Transverse colon (tissue), 4 donors: ENCODE measurements at regions not wholly inside any gene's neighbourhood (a gene's known extent, or its start where the extent isn't known, plus 50 kb on each side); places are given as distances from the start of the nearest gene placed in this dataset.
"Not testable (repeated sequence)": the region's sequence is repeated elsewhere in the genome, so short reads cannot be mapped to it uniquely, and the experiment has no call there.

Experiments
- DNase-seq: peaks from one replicate; pipeline ENCODE4 v3.0.0-alpha.2; 2019
- H3K27ac ChIP-seq, 4 donors: fragments of 200-600 bp; sonication (generic); 2 replicates each; pipeline ENCODE4 v1.5.1; 2016 to 2018; ENCODE audit warnings: inconsistent platforms in 4 of 4
- H3K27me3 ChIP-seq: fragments of 200-600 bp; sonication (generic); 2 replicates; pipeline ENCODE4 v1.5.1; 2017; ENCODE audit warnings: inconsistent platforms
- H3K36me3 ChIP-seq, 4 donors: fragments of 200-600 bp; sonication (generic); 2 replicates each; pipeline ENCODE4 v1.5.1; 2017 to 2019; ENCODE audit warnings: inconsistent platforms in 4 of 4
- H3K4me1 ChIP-seq, 4 donors: fragments of 200-600 bp; sonication (generic); 2 replicates each; pipeline ENCODE4 v1.5.1; 2017 to 2020; ENCODE audit warnings: inconsistent platforms in 4 of 4
- H3K4me3 ChIP-seq, 4 donors: fragments of 200-600 bp; sonication (generic); 1 replicate in 1 of 4; 2 replicates in 3 of 4; pipeline versions ENCODE4 v1.5.1 to v1.6.1; 2017 to 2019; ENCODE audit warnings: inconsistent platforms in 4 of 4
- H3K9me3 ChIP-seq, 2 donors: fragments of 200-600 bp; sonication (generic); 2 replicates each; pipeline ENCODE4 v1.5.1; 2017 to 2019; ENCODE audit warnings: inconsistent platforms in 2 of 2
- CTCF ChIP-seq, 5 experiments: fragments of 200-600 bp in 3 of 5; fragments of 450-650 bp in 2 of 5; sonication (generic) in 3 of 5; IDR thresholded peaks; 1 replicate in 2 of 5; 2 replicates in 3 of 5; pipeline ENCODE4 v1.5.1; 2016 to 2017; ENCODE audit warnings: antibody characterized with exemption in 5 of 5, inconsistent platforms in 3 of 5, mild to moderate bottlenecking in 2 of 5, moderate library complexity in 1 of 5
- EP300 ChIP-seq: sonication (generic); formaldehyde crosslinking; IDR thresholded peaks from one replicate; pipeline ENCODE4 v1.6.1; 2017; ENCODE audit warnings: antibody characterized with exemption, low read depth
- POLR2A ChIP-seq: fragments of 450-650 bp; IDR thresholded peaks from one replicate; pipeline ENCODE4 v1.6.1; 2016; ENCODE audit warnings: antibody characterized with exemption, mild to moderate bottlenecking, moderate library complexity
- POLR2AphosphoS5 ChIP-seq, 3 donors: sonication (generic); formaldehyde crosslinking; IDR thresholded peaks; one replicate each; pipeline ENCODE4 v1.6.1; 2016; ENCODE audit warnings: antibody characterized with exemption in 3 of 3
- WGBS, 2 donors: methylation state at CpG; one replicate each; pipeline ENCODE4 v1.1.5; 2018; ENCODE audit warnings: low coverage in 1 of 2; 5-methylcytosine and 5-hydroxymethylcytosine counted together
- in situ Hi-C, 4 donors: fragments of 200-750 bp; cut with MboI; loops; one replicate each; pipeline versions ENCODE4 v1.15.0 to v1.15.1; 2017; ENCODE audit warnings: low sequenced_read_pairs in 3 of 4, low pct_ligation_motif_present in 1 of 4, low pct_unique_long_range_greater_than_20kb in 1 of 4
- intact Hi-C: fragments of 100-400 bp; cut with DNase I; formaldehyde crosslinking; loops from one replicate; pipeline ENCODE4 v1.15.1; 2023; ENCODE audit warnings: low total_unique reads

GRCh38 chr9:26221290-26221689 lies 543.0 kb upstream of the TUSC1 start:
- TF ChIP-seq POLR2AphosphoS5 (IDR thresholded peaks at IDR 0.05) = no peak
- TF ChIP-seq EP300 = no peak
- Histone ChIP-seq H3K36me3 (no peaks in the 10 kb centered on the region), H3K27ac (no peak overlapping the region), H3K4me3 (no peak overlapping the region), H3K4me1 (no peaks in the 10 kb centered on the region), H3K27me3 (no peaks in the 10 kb centered on the region), H3K9me3 (no peaks in the 10 kb centered on the region)
- no peak for DNase-seq
- in situ Hi-C loops = no loop called here
- intact Hi-C loops = no loop called here

GRCh38 chr9:26220367-26220766 lies 542.1 kb upstream of the TUSC1 start:
- Histone ChIP-seq H3K4me1 (no peaks in the 10 kb centered on the region), H3K27me3 (no peaks in the 10 kb centered on the region), H3K4me3 (no peak overlapping the region), H3K27ac (no peak overlapping the region), H3K36me3 (no peaks in the 10 kb centered on the region), H3K9me3 (no peaks in the 10 kb centered on the region)
- intact Hi-C loops (no loop called here), in situ Hi-C loops (no loop called here)
- TF ChIP-seq EP300 (no peak), POLR2AphosphoS5 (IDR thresholded peaks at IDR 0.05) (no peak), CTCF (IDR thresholded peaks at IDR 0.05) (no peak), POLR2A (no peak)
- no peak for DNase-seq

GRCh38 chr9:26219961-26220360 lies 541.7 kb upstream of the TUSC1 start:
- DNase-seq = no peak
- no peak overlapping the region for H3K4me3 ChIP-seq
- no peak overlapping the region for H3K27ac ChIP-seq
- no peaks in the 10 kb centered on the region for H3K4me1 ChIP-seq
- no peaks in the 10 kb centered on the region for H3K36me3 ChIP-seq
- H3K9me3 ChIP-seq = no peaks in the 10 kb centered on the region
- H3K27me3 ChIP-seq = no peaks in the 10 kb centered on the region
- intact Hi-C loops (no loop called here), in situ Hi-C loops (no loop called here)
- WGBS, 2 donors = 77% methylated on average over 9 of the region's 9 CpGs
- TF ChIP-seq CTCF (IDR thresholded peaks at IDR 0.05) (no peak), POLR2AphosphoS5 (IDR thresholded peaks at IDR 0.05) (no peak), POLR2A (no peak), EP300 (no peak)

- H3K4me3 ChIP-seq = no peak overlapping the region
- in situ Hi-C loops (no loop called here), intact Hi-C loops (no loop called here)
- no peaks in the 10 kb centered on the region for H3K27me3 ChIP-seq
- H3K9me3 ChIP-seq = no peaks in the 10 kb centered on the region
- WGBS, 2 donors = 76 to 85% methylated on average over 1 of the region's 1 CpG
- TF ChIP-seq CTCF (IDR thresholded peaks at IDR 0.05) (no peak), EP300 (no peak), POLR2AphosphoS5 (IDR thresholded peaks at IDR 0.05) (no peak), POLR2A (no peak)
- no peaks in the 10 kb centered on the region for H3K4me1 ChIP-seq
- no peak overlapping the region for H3K27ac ChIP-seq
- H3K36me3 ChIP-seq = no peaks in the 10 kb centered on the region
- DNase-seq = no peak
These were observed 538.5 kb upstream of the TUSC1 start for GRCh38 chr9:26216702-26217101.

- H3K36me3 ChIP-seq, H3K27ac ChIP-seq, H3K4me1 ChIP-seq, DNase-seq, intact Hi-C loops, H3K4me3 ChIP-seq, H3K9me3 ChIP-seq, H3K27me3 ChIP-seq, in situ Hi-C loops: not testable (repeated sequence)
- WGBS, 2 donors = 92 to 100% methylated on average over 1 to 40 of the region's 61 CpGs
These were observed 536.6 kb upstream of the TUSC1 start for GRCh38 chr9:26214713-26215444.
